ENCODE measurements at regions not wholly inside any gene's neighbourhood (a gene's known extent, or its start where the extent isn't known, plus 50 kb on each side); places are given as distances from the start of the nearest gene placed in this dataset.

DNA sequence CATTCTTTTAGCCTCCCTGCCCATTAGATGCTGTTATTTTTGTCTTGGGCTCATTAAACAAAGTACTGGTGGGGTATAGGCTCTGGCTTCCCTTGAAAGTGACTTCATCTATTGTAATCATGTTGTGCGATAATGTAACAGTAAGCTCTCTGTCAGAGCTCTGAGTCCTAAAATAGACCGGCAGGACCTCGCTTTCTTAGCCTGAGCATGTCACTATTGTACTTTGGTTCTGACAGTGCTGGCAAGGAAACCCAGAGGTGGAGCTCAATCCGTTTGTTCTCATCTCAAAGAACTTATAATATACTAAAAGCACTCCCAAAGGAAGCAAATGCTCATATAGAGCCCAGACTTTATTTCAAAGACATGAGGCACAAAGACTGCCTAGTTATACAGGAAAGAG is 339.1 kb upstream of the CCNH start:
- TF ChIP-seq REST (IDR thresholded peaks at IDR 0.05; ENCODE audit: borderline replicate concordance) (no peak), REST (CRISPR knock-in tag; IDR thresholded peaks at IDR 0.05; ENCODE audit: low read depth) (no peak), KAT2B (IDR thresholded peaks at IDR 0.05; ENCODE audit: low read depth, low read length) (no peak), ZBTB2 (IDR thresholded peaks at IDR 0.05) (no peak), POLR2AphosphoS5 (IDR thresholded peaks at IDR 0.05; ENCODE audit: control insufficient read depth, insufficient read depth, low read depth, low read length) (no peak), TAF9B (IDR thresholded peaks at IDR 0.05; ENCODE audit: partially characterized antibody) (no peak), CEBPB (tag; IDR thresholded peaks at IDR 0.05) (no peak)
- TF ChIP-seq, protein P1, sequence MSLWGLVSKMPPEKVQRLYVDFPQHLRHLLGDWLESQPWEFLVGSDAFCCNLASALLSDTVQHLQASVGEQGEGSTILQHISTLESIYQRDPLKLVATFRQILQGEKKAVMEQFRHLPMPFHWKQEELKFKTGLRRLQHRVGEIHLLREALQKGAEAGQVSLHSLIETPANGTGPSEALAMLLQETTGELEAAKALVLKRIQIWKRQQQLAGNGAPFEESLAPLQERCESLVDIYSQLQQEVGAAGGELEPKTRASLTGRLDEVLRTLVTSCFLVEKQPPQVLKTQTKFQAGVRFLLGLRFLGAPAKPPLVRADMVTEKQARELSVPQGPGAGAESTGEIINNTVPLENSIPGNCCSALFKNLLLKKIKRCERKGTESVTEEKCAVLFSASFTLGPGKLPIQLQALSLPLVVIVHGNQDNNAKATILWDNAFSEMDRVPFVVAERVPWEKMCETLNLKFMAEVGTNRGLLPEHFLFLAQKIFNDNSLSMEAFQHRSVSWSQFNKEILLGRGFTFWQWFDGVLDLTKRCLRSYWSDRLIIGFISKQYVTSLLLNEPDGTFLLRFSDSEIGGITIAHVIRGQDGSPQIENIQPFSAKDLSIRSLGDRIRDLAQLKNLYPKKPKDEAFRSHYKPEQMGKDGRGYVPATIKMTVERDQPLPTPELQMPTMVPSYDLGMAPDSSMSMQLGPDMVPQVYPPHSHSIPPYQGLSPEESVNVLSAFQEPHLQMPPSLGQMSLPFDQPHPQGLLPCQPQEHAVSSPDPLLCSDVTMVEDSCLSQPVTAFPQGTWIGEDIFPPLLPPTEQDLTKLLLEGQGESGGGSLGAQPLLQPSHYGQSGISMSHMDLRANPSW (CRISPR knock-in tag; IDR thresholded peaks at IDR 0.05) = no peak
- TF ChIP-seq, protein P2, sequence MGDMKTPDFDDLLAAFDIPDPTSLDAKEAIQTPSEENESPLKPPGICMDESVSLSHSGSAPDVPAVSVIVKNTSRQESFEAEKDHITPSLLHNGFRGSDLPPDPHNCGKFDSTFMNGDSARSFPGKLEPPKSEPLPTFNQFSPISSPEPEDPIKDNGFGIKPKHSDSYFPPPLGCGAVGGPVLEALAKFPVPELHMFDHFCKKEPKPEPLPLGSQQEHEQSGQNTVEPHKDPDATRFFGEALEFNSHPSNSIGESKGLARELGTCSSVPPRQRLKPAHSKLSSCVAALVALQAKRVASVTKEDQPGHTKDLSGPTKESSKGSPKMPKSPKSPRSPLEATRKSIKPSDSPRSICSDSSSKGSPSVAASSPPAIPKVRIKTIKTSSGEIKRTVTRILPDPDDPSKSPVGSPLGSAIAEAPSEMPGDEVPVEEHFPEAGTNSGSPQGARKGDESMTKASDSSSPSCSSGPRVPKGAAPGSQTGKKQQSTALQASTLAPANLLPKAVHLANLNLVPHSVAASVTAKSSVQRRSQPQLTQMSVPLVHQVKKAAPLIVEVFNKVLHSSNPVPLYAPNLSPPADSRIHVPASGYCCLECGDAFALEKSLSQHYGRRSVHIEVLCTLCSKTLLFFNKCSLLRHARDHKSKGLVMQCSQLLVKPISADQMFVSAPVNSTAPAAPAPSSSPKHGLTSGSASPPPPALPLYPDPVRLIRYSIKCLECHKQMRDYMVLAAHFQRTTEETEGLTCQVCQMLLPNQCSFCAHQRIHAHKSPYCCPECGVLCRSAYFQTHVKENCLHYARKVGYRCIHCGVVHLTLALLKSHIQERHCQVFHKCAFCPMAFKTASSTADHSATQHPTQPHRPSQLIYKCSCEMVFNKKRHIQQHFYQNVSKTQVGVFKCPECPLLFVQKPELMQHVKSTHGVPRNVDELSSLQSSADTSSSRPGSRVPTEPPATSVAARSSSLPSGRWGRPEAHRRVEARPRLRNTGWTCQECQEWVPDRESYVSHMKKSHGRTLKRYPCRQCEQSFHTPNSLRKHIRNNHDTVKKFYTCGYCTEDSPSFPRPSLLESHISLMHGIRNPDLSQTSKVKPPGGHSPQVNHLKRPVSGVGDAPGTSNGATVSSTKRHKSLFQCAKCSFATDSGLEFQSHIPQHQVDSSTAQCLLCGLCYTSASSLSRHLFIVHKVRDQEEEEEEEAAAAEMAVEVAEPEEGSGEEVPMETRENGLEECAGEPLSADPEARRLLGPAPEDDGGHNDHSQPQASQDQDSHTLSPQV (IDR thresholded peaks at IDR 0.05) = no peak
- TF ChIP-seq, protein P3, sequence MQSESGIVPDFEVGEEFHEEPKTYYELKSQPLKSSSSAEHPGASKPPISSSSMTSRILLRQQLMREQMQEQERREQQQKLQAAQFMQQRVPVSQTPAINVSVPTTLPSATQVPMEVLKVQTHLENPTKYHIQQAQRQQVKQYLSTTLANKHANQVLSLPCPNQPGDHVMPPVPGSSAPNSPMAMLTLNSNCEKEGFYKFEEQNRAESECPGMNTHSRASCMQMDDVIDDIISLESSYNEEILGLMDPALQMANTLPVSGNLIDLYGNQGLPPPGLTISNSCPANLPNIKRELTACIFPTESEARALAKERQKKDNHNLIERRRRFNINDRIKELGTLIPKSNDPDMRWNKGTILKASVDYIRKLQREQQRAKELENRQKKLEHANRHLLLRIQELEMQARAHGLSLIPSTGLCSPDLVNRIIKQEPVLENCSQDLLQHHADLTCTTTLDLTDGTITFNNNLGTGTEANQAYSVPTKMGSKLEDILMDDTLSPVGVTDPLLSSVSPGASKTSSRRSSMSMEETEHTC (IDR thresholded peaks at IDR 0.05) = no peak

Data from K562 (cell line).